NOMO-1 treated with DMSO at 0.1 percent for 48 hours (cell line): ENCODE measurements at regions not wholly inside any gene's neighbourhood (a gene's known extent, or its start where the extent isn't known, plus 50 kb on each side); places are given as distances from the start of the nearest gene placed in this dataset.

Experiments
- DNase-seq: peaks from one replicate; lab custom pipeline; 2025; ENCODE audit not compliant: unreplicated experiment; lab: John Stamatoyannopoulos, UW

DNA sequence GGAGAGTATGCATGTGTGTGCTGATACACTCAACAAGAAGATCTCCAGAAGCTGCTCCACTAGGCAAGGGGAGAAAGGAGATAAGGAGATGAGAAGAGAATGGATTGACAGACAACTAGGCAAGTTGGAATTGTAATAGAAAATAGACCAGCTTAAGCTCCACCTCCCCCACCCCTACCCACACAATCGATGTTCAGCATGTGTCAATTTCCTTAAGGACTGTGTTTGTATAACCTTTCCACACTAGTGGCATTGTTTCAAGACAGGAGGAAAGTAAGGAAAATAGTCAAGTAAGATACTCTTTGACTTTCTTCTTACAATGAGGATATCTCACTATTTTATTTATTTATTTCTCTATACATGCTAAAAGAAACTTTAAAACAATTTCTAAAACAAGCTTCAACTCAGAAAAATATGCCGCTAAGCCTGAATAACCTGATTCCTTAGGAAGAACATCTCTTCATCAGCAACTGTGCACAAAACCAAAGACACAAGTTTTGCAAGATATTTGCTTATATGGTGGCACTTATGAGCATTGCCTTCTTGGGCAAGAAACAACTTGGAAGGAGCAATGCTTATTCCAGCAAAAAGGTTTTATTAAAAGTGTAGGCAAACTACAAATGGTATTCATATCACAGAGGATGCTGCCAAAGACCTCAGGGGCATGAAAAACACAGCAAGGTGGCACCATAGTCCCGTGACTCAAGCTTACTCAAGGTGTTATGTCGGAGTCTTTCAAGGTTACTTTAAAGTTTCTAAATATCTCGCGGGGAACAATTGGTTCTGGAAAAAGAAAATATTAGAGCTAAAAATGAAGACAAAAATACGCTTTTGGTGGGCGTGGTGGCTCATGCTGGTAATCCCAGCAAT lies 249.1 kb downstream of the COL12A1 start:
- no peak for DNase-seq

DNA sequence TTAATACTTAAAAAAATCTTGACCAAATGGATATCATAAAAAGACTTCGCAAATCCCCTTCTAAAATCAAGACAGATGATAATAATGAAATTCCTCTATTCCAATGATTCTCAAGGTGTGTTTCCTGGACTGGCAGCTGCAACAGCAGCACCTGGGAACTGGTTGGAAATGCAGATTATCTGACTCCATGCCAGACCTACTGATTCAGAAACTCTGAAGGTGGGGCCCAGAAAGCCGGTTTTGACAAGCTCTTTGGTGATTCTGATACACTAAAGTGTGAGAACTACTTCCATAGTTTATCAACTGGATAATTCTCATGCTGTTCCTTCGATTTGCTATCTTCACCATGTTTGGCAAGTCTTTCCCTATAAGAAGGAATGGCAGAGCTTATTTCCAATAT lies 252.1 kb downstream of the COL12A1 start:
- no peak for DNase-seq

DNA sequence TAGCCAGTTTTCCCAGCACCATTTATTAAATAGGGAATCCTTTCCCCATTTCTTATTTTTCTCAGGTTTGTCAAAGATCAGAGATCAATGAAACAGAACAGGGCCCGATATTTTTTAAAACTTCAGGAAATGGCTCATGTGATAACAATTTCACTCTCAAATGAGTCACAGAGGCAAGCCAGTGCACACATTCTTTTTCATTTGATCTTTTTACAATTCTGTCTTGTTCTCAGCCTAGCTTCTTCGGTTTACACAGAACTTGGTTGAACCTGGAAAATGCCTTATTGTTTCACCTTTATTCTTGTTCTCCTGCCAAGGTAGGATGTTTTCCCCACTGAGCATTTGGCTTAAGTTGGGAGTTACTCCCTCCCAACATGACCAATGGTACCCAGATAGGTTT lies 258.9 kb downstream of the COL12A1 start:
- no peak for DNase-seq

DNA sequence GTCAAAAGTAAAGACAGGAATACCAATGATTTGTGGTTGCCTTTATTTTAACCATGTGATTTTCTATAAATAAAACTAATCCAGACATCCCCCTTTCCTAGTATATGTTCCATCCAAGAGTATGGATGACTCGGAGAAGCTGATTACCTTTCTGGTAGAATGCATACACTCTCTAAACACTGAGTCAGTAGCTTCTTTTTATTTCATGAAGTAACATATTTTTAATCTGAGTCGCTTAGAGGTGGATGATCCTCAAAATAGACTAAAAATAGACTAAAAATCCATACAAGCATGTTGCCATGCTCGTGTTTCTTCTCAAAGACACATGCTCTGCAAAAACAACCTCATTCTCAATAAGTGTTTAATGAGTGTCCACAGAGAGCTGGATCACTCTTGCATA lies 263.7 kb downstream of the COL12A1 start:
- no peak for DNase-seq

DNA sequence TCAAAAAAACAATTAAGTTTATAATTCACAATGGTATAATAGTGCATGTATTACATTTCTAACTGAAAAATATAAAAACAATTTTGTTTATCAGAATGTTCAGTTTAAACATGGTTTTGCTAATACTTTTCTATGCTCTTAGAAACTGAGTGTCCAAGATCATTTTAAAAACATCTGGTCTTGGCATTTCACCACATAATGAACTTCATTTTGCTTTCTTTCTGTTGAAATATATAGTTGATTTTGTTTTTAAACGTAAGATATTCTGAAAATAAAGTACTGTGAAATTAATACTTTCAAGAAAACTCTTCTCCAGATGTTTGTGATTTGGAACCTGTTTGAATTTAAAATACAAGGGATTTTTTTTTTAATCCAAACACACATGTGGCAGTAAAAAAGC lies 264.4 kb downstream of the COL12A1 start:
- DNase-seq, result no peak

DNA sequence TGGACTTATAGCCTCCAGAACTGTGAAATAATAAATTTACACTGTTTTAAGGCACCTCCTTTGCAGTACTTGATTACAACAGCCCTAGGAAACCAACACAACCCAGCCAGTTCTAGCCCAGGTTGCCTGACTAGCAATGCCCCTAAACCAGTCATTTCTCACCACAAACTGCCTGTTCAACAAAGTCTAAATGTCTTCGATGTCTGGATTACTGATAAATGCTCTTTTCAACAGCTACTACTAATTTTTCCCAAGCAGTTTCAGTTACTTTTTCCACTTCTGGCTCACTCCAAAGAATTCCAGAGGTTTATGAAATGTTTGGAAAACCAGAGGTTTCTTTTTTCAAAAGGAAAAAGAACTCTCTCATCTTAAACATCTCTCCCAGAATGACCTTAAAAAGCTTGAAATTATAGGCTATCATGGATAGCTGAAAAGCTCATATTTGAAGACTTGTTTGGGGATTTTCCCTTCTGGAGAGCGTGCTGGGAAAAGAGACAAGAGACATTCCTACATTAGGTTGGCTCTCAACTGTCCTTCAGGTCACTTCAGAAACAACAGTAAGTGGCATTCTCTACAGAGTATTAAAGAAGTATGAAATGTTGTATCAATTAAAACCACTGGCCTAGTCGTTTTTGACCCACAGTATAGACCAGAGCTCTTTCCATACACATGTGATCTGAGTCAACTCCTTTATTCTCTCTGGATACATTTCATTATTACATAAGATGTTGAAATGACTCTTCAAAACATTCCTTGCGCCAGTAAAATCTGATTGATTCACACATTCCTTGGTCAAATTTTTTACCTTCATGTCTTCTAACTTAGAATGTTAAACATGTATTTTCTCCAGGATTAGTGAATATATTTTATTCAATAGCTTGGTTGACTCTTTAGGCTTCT lies 265.9 kb downstream of the COL12A1 start:
- no peak for DNase-seq

DNA sequence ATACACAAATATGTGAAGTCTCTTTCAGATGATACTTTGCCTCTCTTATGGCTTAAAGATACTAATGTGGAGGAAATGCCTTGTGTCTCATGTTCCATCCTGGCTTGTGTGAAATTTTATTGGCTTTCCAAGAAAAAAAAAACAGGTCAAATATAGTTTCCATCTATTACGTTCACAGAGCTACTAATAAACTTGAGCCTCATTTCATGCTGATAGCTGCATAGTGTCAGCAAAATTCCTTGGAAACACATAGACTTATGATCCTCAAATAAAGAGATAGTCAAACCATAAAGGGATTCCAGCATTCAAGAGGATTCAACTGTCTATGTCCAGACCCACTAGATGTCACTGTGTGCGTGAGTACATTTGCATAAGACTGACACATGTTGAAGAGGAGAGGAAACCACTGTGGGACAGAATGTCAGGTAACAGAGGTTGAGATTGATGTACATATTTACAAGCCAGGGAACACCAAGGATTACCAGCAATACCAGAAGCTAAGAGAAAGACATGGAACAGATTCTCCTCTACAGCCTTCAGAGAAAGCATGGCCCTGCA lies 266.6 kb downstream of the COL12A1 start:
- DNase-seq, result no peak

DNA sequence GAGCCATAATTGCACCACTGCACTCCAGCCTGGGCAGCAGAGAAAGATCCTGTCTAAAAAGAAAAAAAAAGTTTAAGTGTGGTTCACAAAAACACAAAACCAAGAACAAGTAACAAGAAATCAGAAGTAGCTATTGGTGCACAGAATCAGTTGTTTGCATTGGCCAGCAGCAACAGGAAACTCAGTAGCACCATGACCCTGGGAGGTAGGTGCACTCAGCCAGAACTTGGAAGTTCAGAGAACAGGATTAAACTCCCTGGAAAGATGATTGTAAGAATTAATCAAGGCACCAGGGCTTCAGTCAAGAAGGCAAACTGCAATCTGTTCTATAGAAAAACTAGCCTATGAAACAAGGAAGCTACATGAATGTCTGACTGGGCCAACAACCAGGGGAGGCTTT lies 267.9 kb downstream of the COL12A1 start:
- DNase-seq, result no peak

DNA sequence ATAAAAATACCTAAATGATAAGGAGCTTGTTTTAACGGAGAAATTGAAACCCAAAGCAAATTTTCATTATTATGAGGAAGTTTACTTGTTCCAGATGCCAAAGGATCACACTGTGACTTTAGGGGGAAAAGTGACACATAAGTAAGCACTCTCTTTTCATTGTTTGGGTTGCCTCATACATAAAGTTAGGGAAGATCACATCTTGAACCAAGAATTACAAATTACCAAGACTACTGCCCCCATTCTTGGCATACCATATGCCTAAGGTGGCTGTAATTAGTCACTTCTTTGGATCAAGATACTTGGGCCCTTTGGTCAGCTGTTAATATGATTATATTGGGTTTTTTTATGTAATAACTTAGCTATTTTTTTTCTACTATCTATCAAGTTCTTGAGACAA lies 269.0 kb downstream of the COL12A1 start:
- no peak for DNase-seq

DNA sequence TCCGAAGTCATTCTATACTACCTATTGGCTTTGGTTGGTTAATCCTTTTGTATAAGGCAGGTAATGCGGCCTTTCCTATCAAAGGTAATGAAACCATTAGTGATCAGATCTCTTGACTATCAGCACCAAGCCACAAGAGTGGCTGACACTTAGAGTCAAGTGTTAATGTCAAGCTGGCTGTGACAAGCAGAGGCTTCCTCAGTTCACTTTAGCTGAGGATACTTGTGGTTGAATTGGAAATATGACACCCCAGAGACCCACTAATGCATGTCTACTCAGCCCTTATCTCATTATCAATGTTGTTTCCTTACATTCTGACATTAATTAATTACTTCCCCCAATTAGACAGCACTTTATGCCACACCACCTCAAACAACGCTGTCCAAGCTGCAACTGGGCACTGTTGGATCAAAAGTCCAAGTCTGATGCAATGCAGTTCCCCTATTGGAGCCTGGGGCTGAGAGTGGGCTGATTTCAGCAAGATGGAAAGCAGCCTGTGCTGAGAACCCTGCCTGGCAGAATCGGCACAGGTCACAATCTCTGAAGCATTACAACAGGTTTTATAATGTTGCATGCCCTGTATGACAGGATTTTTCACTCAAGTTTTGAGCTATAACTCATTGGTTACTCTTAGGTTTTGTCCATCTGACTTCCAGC lies 273.5 kb downstream of the COL12A1 start:
- DNase-seq, result no peak

DNA sequence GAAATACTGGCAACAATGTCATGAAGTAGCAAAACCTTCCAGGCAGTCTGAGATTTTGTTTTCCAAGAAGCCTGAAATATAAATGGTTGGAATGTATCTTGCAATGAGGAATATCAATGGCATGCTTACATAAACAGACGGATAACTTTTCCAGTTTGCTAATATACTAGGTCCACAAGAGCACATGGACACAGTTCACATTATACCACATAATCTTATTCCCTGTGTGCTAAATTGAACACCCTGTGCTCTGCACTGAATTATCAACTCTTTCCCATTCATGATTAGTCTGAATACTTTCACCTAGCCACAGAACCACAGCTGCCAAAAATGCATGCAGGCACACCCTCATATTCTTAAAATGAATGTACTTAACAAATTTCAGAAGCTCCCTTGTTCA lies 274.3 kb downstream of the COL12A1 start:
- DNase-seq, result no peak

DNA sequence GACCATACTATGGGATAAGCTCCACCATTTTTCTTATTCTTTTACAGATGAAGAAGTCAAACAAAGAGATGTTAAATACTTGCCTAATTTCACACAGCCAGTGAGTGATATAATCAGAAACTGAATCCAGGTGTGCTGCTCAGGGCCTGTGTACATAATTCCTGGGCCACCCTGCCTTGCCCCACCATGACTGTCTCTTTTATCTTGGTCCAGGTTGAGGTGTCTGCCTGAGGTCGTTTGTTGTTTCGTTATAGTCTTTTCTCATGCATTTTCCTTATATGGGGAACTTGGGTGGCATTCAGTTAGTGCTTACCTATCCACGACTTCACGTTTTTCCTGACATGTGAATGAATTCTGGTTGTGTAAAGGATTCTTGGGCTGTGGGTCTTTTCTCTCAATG lies 277.6 kb downstream of the COL12A1 start:
- DNase-seq, result no peak

DNA sequence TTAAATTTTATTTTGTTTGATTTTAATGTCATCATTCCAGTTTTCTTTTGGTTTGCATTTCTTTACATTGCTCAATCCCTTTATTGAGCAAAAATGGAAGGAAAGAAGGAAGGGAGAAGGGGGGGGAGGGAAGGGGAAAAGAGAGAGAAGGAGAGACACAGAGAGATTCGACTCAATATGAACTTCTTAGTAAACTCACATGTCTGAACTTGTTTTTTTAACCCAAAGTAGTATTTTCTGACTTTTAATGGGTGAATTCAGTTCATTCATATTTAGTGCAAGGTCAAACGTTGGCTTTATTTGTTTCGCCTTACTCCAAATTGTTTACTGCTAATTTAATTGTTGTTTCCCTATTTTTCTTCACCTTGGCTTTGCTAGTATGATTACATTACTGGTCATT lies 278.6 kb downstream of the COL12A1 start:
- no peak for DNase-seq

DNA sequence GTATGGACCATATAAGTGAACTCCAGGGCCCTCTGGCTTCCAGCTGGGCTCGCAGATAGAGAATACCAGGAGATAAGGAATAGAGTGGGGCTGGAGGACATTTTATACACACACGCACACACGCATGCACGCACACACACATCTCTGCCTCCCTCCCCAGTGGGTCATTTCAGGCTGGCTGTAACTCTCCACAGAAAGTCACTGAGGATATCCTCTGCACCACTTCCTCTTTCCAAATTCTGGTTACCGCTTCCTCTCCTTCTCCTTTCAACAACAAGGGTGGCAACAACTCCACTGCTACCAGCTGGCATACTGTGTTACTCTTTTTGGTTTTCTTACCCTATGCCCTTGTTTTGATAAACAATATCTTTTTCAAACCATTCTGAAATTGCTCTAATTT lies 280.2 kb downstream of the COL12A1 start:
- peak; percentile 75 for DNase-seq

DNA sequence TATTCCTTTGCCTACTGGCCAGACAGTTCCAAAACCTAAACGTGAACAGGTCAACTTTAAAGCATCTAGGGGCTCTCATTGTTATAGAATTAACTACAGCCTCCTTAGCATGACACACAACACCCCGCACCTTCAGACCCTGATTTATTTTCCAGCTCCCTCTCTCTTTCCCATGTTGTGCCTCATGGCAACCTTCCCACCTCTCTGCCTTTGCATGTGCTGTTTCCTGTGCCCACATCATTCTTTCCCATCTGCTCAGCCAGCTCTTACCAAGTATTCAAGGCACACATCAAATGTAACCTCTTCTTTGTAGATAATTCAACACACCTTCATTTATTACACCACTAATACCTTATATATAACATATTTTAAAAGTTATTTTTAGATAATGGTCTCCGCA lies 291.0 kb downstream of the COL12A1 start:
- DNase-seq, result no peak

DNA sequence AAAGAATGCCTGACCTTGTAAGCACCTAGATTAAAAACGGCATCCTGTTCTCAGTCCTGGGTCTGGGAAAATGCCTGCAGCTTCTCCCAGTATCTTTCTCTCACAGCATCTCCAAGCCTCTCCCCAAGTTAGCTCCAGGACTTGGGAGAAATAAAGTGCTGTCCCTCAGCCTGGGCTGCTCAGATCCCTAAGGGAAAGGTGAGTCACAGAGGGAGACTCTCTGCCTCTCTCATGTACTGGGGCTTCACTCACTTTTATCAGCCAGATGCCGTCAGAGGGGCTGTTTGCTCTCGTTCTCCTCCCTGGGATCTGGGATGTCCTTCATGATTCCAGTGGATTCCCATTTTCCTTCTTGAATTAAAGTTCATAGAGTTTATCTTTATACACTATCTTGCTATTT lies 293.6 kb downstream of the COL12A1 start:
- no peak for DNase-seq

DNA sequence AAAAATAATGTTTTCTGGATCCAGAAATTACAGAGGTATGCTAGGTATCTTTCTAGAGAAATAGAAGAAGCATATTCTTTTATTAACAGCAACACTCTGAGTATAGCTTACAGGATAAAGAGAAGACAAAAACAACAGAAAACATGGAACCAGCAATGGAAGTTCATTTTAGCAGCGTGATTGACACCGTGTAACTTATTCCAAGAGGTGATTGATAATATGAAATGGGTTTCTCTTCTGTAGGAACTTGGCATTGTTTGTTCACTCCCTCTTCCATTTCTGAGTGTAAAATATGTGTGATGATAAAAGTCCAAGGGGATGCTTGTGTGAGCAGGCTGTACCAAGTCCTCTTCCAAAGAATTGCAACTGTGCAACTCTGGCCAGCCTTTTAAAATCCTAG lies 303.0 kb downstream of the COL12A1 start:
- DNase-seq, result no peak

DNA sequence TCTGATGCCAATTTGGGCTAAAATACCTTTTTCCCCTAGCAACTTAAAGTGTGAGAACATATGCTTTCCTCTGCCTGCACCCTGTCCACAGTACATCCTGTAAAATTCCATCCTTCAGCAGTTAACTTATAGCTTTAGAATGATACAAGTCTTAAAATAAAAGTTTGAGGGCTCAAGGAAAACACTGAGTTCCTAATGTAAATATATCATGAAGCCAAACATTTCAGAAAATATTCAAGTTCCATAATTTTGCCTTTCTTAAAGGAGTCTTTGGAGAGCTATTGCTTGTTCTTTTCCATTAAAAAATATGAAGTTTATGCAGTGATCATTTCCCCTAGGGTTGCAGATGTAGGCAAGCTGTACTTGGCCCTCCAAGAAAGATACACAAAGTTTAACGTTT lies 303.8 kb downstream of the COL12A1 start:
- no peak for DNase-seq

DNA sequence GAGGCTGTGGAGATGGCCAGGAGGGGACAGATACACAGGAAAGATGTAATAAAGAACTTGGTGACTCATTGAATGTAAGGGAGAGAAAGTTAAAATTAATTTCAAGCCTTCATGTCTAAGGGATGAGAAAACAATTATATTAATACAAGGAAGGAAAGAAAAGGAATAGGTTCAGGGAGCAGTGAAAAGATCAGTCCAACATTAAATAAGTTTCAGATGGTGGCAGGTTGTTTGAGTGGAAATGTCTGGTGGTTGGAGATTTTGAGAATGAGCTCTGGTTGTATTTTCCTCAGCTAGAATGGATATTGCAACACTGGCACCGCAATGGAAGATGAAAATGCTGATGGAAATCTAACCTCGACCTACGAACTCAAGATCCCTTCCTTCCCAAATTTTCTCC lies 304.3 kb downstream of the COL12A1 start:
- no peak for DNase-seq

DNA sequence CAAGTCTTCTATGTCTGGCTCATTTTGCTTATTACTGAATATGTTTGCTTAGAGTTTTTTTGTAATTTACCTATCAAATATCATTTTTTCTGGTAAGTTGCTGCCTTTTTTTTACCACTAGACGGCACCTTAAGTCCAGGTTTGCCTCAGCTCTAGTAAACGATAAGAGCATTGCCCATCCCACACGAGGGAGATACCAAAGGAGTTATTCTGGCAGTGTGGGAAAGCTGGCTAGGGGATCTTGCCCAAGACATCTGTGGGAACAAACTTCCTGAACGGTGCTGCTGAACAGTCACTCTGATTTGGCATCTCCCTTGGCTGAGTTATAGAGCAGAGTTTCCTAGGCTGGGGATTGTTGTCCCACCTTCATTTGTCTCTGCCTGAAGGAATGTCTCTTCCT lies 306.4 kb downstream of the COL12A1 start:
- no peak for DNase-seq

DNA sequence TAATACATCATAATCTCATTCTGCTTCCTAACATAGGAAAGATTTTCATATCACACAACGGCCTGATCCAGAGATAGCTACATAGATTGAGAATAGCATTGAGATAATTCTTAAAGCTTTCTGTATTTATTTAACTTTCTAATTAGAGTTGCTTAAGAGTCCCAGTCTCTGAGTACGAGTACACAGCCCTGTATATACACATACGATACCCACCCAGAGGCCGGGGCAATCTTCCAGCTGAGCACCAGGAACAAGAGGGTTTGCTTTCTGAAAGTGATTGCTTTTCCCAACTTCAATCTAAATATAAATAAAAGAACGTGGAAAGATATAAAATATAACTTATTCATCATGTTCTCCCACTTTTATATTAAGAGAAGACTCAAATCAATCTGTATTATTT lies 313.8 kb downstream of the COL12A1 start:
- DNase-seq, result no peak
